ENCODE measurements at regions not wholly inside any gene's neighbourhood (a gene's known extent, or its start where the extent isn't known, plus 50 kb on each side); places are given as distances from the start of the nearest gene placed in this dataset.

DNA sequence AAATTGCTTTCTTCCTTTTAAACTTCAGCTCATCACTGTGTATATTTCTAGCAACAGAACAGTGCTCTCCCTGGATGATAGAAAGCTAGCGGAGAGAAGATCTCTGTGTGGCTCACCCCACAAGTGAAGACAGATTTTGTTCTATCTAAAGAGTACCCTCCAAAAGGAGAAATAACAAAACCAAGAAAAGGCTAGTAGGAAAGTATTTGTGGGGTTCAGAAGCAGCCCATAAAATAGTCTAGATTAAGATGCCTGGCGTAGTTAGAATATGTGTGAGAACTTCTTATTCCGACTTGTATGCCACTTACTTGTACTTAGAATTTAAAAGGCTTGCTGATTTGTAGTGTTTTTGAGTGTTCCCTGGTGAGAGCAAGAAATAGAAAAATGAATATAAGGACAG lies 214.9 kb upstream of the IL12A start:
- TF ChIP-seq POLR2AphosphoS5 (IDR thresholded peaks at IDR 0.05) (no peak), CTCF (IDR thresholded peaks at IDR 0.05; ENCODE audit: poor library complexity, severe bottlenecking) (no peak)

Data from neural cell (in vitro differentiated cells).